Esophagus muscularis mucosa (tissue), 4 donors: ENCODE measurements at regions not wholly inside any gene's neighbourhood (a gene's known extent, or its start where the extent isn't known, plus 50 kb on each side); places are given as distances from the start of the nearest gene placed in this dataset.

Source experiments
- DNase-seq: peaks from one replicate; pipeline ENCODE4 v3.0.0-alpha.2; 2017; ENCODE audit errors: extremely low spot score
- H3K27ac ChIP-seq, 4 donors: fragments of 200-600 bp; sonication (generic); replicated peaks in 1 of 4; 1 replicate in 3 of 4; 2 replicates in 1 of 4; pipeline ENCODE4 v1.5.1; 2016 to 2019; ENCODE audit warnings: mild to moderate bottlenecking in 1 of 4
- H3K27me3 ChIP-seq, 4 donors: fragments of 200-600 bp; sonication (generic); one replicate each; pipeline versions ENCODE4 v1.5.1 to v1.6.0; 2016 to 2019
- H3K36me3 ChIP-seq, 4 donors: fragments of 200-600 bp; sonication (generic); one replicate each; pipeline ENCODE4 v1.5.1; 2016 to 2019
- H3K4me1 ChIP-seq, 4 donors: fragments of 200-600 bp; sonication (generic); one replicate each; pipeline ENCODE4 v1.5.1; 2016 to 2019
- H3K4me3 ChIP-seq, 4 donors: fragments of 200-600 bp; sonication (generic); 1 replicate in 2 of 4; 2 replicates in 2 of 4; pipeline ENCODE4 v1.5.1; 2016 to 2019; ENCODE audit warnings: mild to moderate bottlenecking in 4 of 4, moderate library complexity in 1 of 4
- H3K9me3 ChIP-seq, 4 donors: fragments of 200-600 bp; sonication (generic); 1 replicate in 3 of 4; 2 replicates in 1 of 4; pipeline ENCODE4 v1.5.1; 2016 to 2019
- CTCF ChIP-seq, 3 experiments: fragments of 200-600 bp in 2 of 3; fragments of 450-650 bp in 1 of 3; sonication (generic) in 2 of 3; IDR thresholded peaks; one replicate each; pipeline ENCODE4 v1.5.1; 2017 to 2019; ENCODE audit warnings: antibody characterized with exemption in 3 of 3, mild to moderate bottlenecking in 2 of 3, moderate library complexity in 1 of 3
- EP300 ChIP-seq: sonication (generic); formaldehyde crosslinking; IDR thresholded peaks from one replicate; pipeline ENCODE4 v1.6.1; 2017; ENCODE audit warnings: antibody characterized with exemption
- POLR2A ChIP-seq: fragments of 450-650 bp; IDR thresholded peaks from one replicate; pipeline ENCODE4 v1.6.1; 2017; ENCODE audit warnings: antibody characterized with exemption, moderate library complexity, mild to moderate bottlenecking, low read depth
- POLR2AphosphoS5 ChIP-seq, 2 donors: sonication (generic); formaldehyde crosslinking; IDR thresholded peaks; one replicate each; pipeline ENCODE4 v1.6.1; 2017; ENCODE audit warnings: antibody characterized with exemption in 2 of 2
- WGBS: methylation state at CpG from one replicate; pipeline ENCODE4 v1.1.5; 2018; 5-methylcytosine and 5-hydroxymethylcytosine counted together
- intact Hi-C: fragments of 100-400 bp; cut with DNase I; formaldehyde crosslinking; loops from one replicate; pipeline ENCODE4 v1.15.1; 2023

- no peaks in the 10 kb centered on the region for H3K36me3 ChIP-seq
- WGBS: 96% methylated on average over 9 of the region's 9 CpGs
Measured at GRCh38 chr2:17441790-17442189, 76.5 kb downstream of the RAD51AP2 start.

GRCh38 chr2:17441055-17441771 lies 77.0 kb downstream of the RAD51AP2 start:
- intact Hi-C loops: no loop called here
- 78% methylated on average over 4 of the region's 4 CpGs for WGBS

More at GRCh38 chr2:17441790-17442189, 76.5 kb downstream of the RAD51AP2 start:
- intact Hi-C loops: no loop called here
- Histone ChIP-seq H3K4me3 (no peak overlapping the region), H3K4me1 (no peaks in the 10 kb centered on the region), H3K27me3 (no peaks in the 10 kb centered on the region), H3K27ac (no peak overlapping the region), H3K9me3 (no peaks in the 10 kb centered on the region)
- TF ChIP-seq EP300 (no peak), CTCF (IDR thresholded peaks at IDR 0.05) (no peak), POLR2AphosphoS5 (IDR thresholded peaks at IDR 0.05) (no peak), POLR2A (no peak)
- DNase-seq: no peak

GRCh38 chr2:17430326-17430725 lies 87.9 kb downstream of the RAD51AP2 start:
- H3K4me3 ChIP-seq: no peak overlapping the region
- DNase-seq: no peak
- no peaks in the 10 kb centered on the region for H3K27me3 ChIP-seq
- TF ChIP-seq EP300 (no peak), POLR2A (no peak), POLR2AphosphoS5 (IDR thresholded peaks at IDR 0.05) (no peak), CTCF (IDR thresholded peaks at IDR 0.05) (no peak)
- no peak overlapping the region for H3K27ac ChIP-seq
- 63% methylated on average over 1 of the region's 1 CpG for WGBS
- H3K4me1 ChIP-seq: no peaks in the 10 kb centered on the region
- H3K36me3 ChIP-seq: no peaks in the 10 kb centered on the region
- H3K9me3 ChIP-seq: no peaks in the 10 kb centered on the region
- intact Hi-C loops: no loop called here

More at GRCh38 chr2:17441055-17441771, 77.0 kb downstream of the RAD51AP2 start:
- H3K36me3 ChIP-seq: no peaks in the 10 kb centered on the region
- H3K4me3 ChIP-seq: no peak overlapping the region
- H3K27me3 ChIP-seq: no peaks in the 10 kb centered on the region
- H3K4me1 ChIP-seq: no peaks in the 10 kb centered on the region
- no peak for TF ChIP-seq POLR2AphosphoS5 (IDR thresholded peaks at IDR 0.05)
- TF ChIP-seq CTCF (IDR thresholded peaks at IDR 0.05): no peak
- H3K9me3 ChIP-seq: no peaks in the 10 kb centered on the region
- no peak for DNase-seq
- no peak overlapping the region for H3K27ac ChIP-seq

- no peak overlapping the region for H3K27ac ChIP-seq
- TF ChIP-seq POLR2AphosphoS5 (IDR thresholded peaks at IDR 0.05) (no peak), EP300 (no peak), CTCF (IDR thresholded peaks at IDR 0.05) (no peak), POLR2A (no peak)
- H3K9me3 ChIP-seq: no peaks in the 10 kb centered on the region
- H3K4me3 ChIP-seq: no peak overlapping the region
- no peaks in the 10 kb centered on the region for H3K4me1 ChIP-seq
- H3K27me3 ChIP-seq: no peaks in the 10 kb centered on the region
- no peak for DNase-seq
- intact Hi-C loops: no loop called here
- 48% methylated on average over 1 of the region's 1 CpG for WGBS
- no peaks in the 10 kb centered on the region for H3K36me3 ChIP-seq
Measured at GRCh38 chr2:17429130-17429529, 89.1 kb downstream of the RAD51AP2 start.

GRCh38 chr2:17427401-17427800 lies 90.8 kb downstream of the RAD51AP2 start:
- no peak overlapping the region for H3K4me3 ChIP-seq
- 88% methylated on average over 1 of the region's 1 CpG for WGBS
- no peaks in the 10 kb centered on the region for H3K36me3 ChIP-seq
- intact Hi-C loops: no loop called here
- no peak for DNase-seq
- H3K27ac ChIP-seq: no peak overlapping the region
- TF ChIP-seq CTCF (IDR thresholded peaks at IDR 0.05): no peak
- TF ChIP-seq EP300: no peak
- no peak for TF ChIP-seq POLR2AphosphoS5 (IDR thresholded peaks at IDR 0.05)
- no peak for TF ChIP-seq POLR2A
- no peaks in the 10 kb centered on the region for H3K9me3 ChIP-seq
- no peaks in the 10 kb centered on the region for H3K4me1 ChIP-seq
- no peaks in the 10 kb centered on the region for H3K27me3 ChIP-seq
